ENCODE measurements at regions not wholly inside any gene's neighbourhood (a gene's known extent, or its start where the extent isn't known, plus 50 kb on each side); places are given as distances from the start of the nearest gene placed in this dataset.

DNA sequence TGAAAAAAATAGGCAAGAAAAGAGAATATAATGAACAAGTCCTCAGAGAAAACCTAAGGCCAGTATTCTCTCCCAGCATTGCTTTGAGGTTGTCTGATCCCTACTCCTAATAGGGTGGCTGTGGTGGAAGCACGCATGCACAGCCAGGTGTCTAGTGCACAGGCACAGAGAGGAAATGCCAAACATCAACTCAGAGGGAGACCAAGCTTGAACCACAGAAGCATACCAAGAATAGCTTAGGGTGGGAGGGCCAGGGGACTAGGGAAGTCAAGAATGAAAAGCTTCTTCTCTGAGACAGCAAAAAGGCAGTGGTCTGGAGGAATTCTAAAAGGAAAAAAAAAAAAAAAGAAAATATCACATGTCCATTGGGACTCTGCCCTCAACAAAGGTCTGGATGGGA is 244.1 kb upstream of the API5 start:
- H3K9me3 Mint-ChIP-seq = peaks cover 66% of the 10 kb centered on the region
- WGBS, 2 experiments (ENCODE audit: insufficient coverage in 1 of 2, insufficient read length in 1 of 2) = 79% methylated on average over 1 of the region's 1 CpG; no CpG with 5 or more reads in 1 of the 2 experiments
- Histone ChIP-seq H3K9me3 (ENCODE audit: control insufficient read depth, low read length) (peaks cover 38% of the 10 kb centered on the region), H3K4me1 (ENCODE audit: control insufficient read depth, insufficient read depth, low read length) (no peaks in the 10 kb centered on the region), H3K36me3 (ENCODE audit: control insufficient read depth, insufficient read depth, low read length) (no peaks in the 10 kb centered on the region), H3K27me3 (ENCODE audit: control insufficient read depth, insufficient read depth, low read length, poor library complexity, severe bottlenecking) (no peaks in the 10 kb centered on the region), H3K4me3 (ENCODE audit: low read length) (no peak overlapping the region), H3K9ac (ENCODE audit: extremely low read depth, low read length, poor library complexity, severe bottlenecking) (no peak overlapping the region), H3K27ac (ENCODE audit: low read depth, low read length) (no peak overlapping the region)
- TF ChIP-seq, protein P1, sequence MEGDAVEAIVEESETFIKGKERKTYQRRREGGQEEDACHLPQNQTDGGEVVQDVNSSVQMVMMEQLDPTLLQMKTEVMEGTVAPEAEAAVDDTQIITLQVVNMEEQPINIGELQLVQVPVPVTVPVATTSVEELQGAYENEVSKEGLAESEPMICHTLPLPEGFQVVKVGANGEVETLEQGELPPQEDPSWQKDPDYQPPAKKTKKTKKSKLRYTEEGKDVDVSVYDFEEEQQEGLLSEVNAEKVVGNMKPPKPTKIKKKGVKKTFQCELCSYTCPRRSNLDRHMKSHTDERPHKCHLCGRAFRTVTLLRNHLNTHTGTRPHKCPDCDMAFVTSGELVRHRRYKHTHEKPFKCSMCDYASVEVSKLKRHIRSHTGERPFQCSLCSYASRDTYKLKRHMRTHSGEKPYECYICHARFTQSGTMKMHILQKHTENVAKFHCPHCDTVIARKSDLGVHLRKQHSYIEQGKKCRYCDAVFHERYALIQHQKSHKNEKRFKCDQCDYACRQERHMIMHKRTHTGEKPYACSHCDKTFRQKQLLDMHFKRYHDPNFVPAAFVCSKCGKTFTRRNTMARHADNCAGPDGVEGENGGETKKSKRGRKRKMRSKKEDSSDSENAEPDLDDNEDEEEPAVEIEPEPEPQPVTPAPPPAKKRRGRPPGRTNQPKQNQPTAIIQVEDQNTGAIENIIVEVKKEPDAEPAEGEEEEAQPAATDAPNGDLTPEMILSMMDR (conservative IDR thresholded peaks at IDR 0.05) = no peak
- H3K36me3 Mint-ChIP-seq (ENCODE audit: low read depth) = no peaks in the 10 kb centered on the region
- H3K4me3 Mint-ChIP-seq = no peak overlapping the region
- peaks cover 13% of the 10 kb centered on the region for H3K4me1 Mint-ChIP-seq
- no peaks in the 10 kb centered on the region for H3K27me3 Mint-ChIP-seq (ENCODE audit: insufficient read depth)
- no peak for DNase-seq
- H3K27ac Mint-ChIP-seq = no peak overlapping the region

DNA sequence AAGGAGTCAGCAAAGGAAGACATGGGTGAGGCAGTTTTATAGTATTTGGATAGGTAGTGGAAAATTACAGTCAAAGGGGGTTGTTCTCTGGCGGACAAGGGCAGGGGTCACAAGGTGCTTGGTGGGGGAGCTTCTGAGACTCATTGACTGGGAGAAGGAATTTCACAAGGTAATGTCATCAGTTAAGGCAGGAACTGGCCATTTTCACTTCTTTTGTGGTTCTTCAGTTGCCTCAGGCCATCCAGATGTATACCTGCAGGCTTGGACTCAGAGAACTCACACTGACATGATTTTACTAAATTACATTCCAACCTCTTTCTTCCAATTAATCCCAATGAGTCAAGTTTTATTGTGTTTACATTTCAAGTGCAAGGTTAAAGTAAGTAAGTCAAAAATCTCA is 240.5 kb upstream of the API5 start:
- Histone ChIP-seq H3K27me3 (ENCODE audit: control insufficient read depth, insufficient read depth, low read length, poor library complexity, severe bottlenecking) (no peaks in the 10 kb centered on the region), H3K9me3 (ENCODE audit: control insufficient read depth, low read length) (peaks cover 48% of the 10 kb centered on the region), H3K4me1 (ENCODE audit: control insufficient read depth, insufficient read depth, low read length) (peaks cover 5% of the 10 kb centered on the region), H3K4me3 (ENCODE audit: low read length) (peak overlapping the region; percentile 70), H3K36me3 (ENCODE audit: control insufficient read depth, insufficient read depth, low read length) (no peaks in the 10 kb centered on the region), H3K9ac (ENCODE audit: extremely low read depth, low read length, poor library complexity, severe bottlenecking) (no peak overlapping the region), H3K27ac (ENCODE audit: low read depth, low read length) (no peak overlapping the region)
- Mint-ChIP-seq H3K4me1 (peaks cover 24% of the 10 kb centered on the region), H3K9me3 (peaks cover 58% of the 10 kb centered on the region), H3K27ac (peak overlapping the region; percentile 80), H3K36me3 (ENCODE audit: low read depth) (no peaks in the 10 kb centered on the region), H3K4me3 (peak overlapping the region; percentile 8), H3K27me3 (ENCODE audit: insufficient read depth) (no peaks in the 10 kb centered on the region)
- peak; percentile 73 for DNase-seq
- WGBS, 2 experiments (ENCODE audit: insufficient coverage in 1 of 2, insufficient read length in 1 of 2) = 53 to 54% methylated on average over 1 of the region's 1 CpG
- TF ChIP-seq, protein P1 (conservative IDR thresholded peaks at IDR 0.05) = no peak

DNA sequence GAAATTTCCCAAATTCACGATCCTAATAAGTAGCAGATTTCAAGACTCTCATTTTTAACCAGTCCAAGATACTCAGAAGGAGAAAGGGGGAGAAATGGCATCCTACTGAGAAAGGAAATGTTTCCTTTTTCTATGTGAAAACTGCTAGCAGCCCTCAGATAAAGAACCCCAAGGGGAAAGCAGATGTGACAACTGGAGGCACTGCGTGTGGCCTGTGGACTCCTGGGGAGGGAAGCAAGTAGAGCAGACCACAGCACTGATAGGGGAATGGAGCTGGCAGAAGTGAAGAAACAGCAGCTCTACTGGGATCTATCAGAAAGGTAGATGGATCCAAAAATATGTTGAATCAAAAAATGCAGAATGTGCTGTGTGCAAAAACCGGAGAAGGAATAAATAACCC is 239.7 kb upstream of the API5 start:
- Histone ChIP-seq H3K36me3 (ENCODE audit: control insufficient read depth, insufficient read depth, low read length) (no peaks in the 10 kb centered on the region), H3K27me3 (ENCODE audit: control insufficient read depth, insufficient read depth, low read length, poor library complexity, severe bottlenecking) (no peaks in the 10 kb centered on the region), H3K4me3 (ENCODE audit: low read length) (peak overlapping the region; percentile 70), H3K27ac (ENCODE audit: low read depth, low read length) (no peak overlapping the region), H3K4me1 (ENCODE audit: control insufficient read depth, insufficient read depth, low read length) (peaks cover 5% of the 10 kb centered on the region), H3K9ac (ENCODE audit: extremely low read depth, low read length, poor library complexity, severe bottlenecking) (peak overlapping the region; percentile 24), H3K9me3 (ENCODE audit: control insufficient read depth, low read length) (peaks cover 48% of the 10 kb centered on the region)
- H3K9me3 Mint-ChIP-seq = peaks cover 55% of the 10 kb centered on the region
- no peaks in the 10 kb centered on the region for H3K27me3 Mint-ChIP-seq (ENCODE audit: insufficient read depth)
- H3K4me3 Mint-ChIP-seq = peak overlapping the region; percentile 17
- H3K27ac Mint-ChIP-seq = peak overlapping the region; percentile 45
- 48 to 53% methylated on average over 2 to 3 of the region's 3 CpGs for WGBS, 2 experiments (ENCODE audit: insufficient coverage in 1 of 2, insufficient read length in 1 of 2)
- DNase-seq = peak; percentile 78
- peaks cover 24% of the 10 kb centered on the region for H3K4me1 Mint-ChIP-seq
- H3K36me3 Mint-ChIP-seq (ENCODE audit: low read depth) = no peaks in the 10 kb centered on the region
- TF ChIP-seq, protein P1 (conservative IDR thresholded peaks at IDR 0.05) = no peak
